PC-9 (cell line): ENCODE measurements at regions not wholly inside any gene's neighbourhood (a gene's known extent, or its start where the extent isn't known, plus 50 kb on each side); places are given as distances from the start of the nearest gene placed in this dataset.

Source experiments
- BruUV-seq: library from RNA; stranded (reverse); fragments of 400-500 nt; replicated peaks from 2 replicates; lab custom pipeline; 2021; lab: Mats Ljungman, UMichigan
- CTCF ChIA-PET: fragments of 300-600 bp; sonication (Branson Sonifier 250); formaldehyde crosslinking; loops from one replicate; lab custom pipeline; 2022; ENCODE audit warnings: antibody characterized with exemption; lab: Charles Lee
- POLR2A ChIA-PET: fragments of 300-600 bp; sonication (Branson Sonifier 250); formaldehyde crosslinking; loops from one replicate; lab custom pipeline; 2022; ENCODE audit warnings: antibody characterized with exemption; ENCODE audit not compliant: unreplicated experiment; lab: Charles Lee
- DNase-seq, 2 experiments: peaks; one replicate each; pipeline versions ENCODE4 v3.0.0 to v3.0.0-alpha.2; 2015 to 2022; ENCODE audit warnings: mixed read lengths in 1 of 2
- H2AFZ ChIP-seq: fragments of 200-600 bp; sonication (generic); 2 replicates; pipeline ENCODE4 v1.8.1; 2017; ENCODE audit warnings: antibody characterized with exemption
- H3F3A ChIP-seq: fragments of 200-600 bp; sonication (generic); 2 replicates; pipeline ENCODE4 v1.8.1; 2017; ENCODE audit warnings: antibody characterized with exemption, mild to moderate bottlenecking, low read depth; ENCODE audit not compliant: insufficient read depth
- H3K27ac ChIP-seq: fragments of 200-600 bp; sonication (generic); 2 replicates; pipeline ENCODE4 v1.6.1; 2016; ENCODE audit warnings: mixed run types
- H3K27me3 ChIP-seq: fragments of 200-600 bp; sonication (generic); 2 replicates; pipeline ENCODE4 v1.6.1; 2016; ENCODE audit warnings: low read depth, mixed run types; ENCODE audit not compliant: insufficient read depth
- H3K36me3 ChIP-seq: fragments of 200-600 bp; sonication (generic); 2 replicates; pipeline ENCODE4 v1.6.1; 2016; ENCODE audit warnings: low read depth, mixed run types
- H3K4me1 ChIP-seq: fragments of 200-600 bp; sonication (generic); replicated peaks from 2 replicates; pipeline ENCODE4 v1.6.1; 2016; ENCODE audit warnings: mixed run types; ENCODE audit not compliant: insufficient read depth
- H3K4me2 ChIP-seq: fragments of 200-600 bp; sonication (generic); 2 replicates; pipeline ENCODE4 v1.6.1; 2017; ENCODE audit warnings: mixed run types
- H3K4me3 ChIP-seq: fragments of 200-600 bp; sonication (generic); 2 replicates; pipeline ENCODE4 v1.6.1; 2016; ENCODE audit warnings: mixed run types
- H3K79me2 ChIP-seq: fragments of 200-600 bp; sonication (generic); 2 replicates; pipeline ENCODE4 v1.6.1; 2017; ENCODE audit warnings: low read depth, mixed run types
- H3K9me2 ChIP-seq: fragments of 200-600 bp; sonication (generic); 2 replicates; pipeline ENCODE4 v1.8.1; 2017; ENCODE audit warnings: mild to moderate bottlenecking; ENCODE audit not compliant: insufficient read depth
- H3K9me3 ChIP-seq: fragments of 200-600 bp; sonication (generic); 2 replicates; pipeline ENCODE4 v1.8.1; 2016; ENCODE audit warnings: low read depth; ENCODE audit not compliant: insufficient read depth
- H4K20me1 ChIP-seq: fragments of 200-600 bp; sonication (generic); 2 replicates; pipeline ENCODE4 v1.8.1; 2017; ENCODE audit not compliant: insufficient read depth
- EZH2 ChIP-seq: fragments of 200-600 bp; sonication (generic); IDR thresholded peaks from 2 replicates; pipeline ENCODE4 v1.8.0; 2017; ENCODE audit warnings: antibody characterized with exemption, low read depth
- intact Hi-C: fragments of 100-400 bp; cut with micrococcal nuclease; formaldehyde crosslinking; loops from one replicate; pipeline ENCODE4 v1.10.0; 2022; ENCODE audit not compliant: unreplicated experiment
- TF ChIP-seq, protein P1 (sequence below): fragments of 200-600 bp; sonication (generic); conservative IDR thresholded peaks from 2 replicates; pipeline ENCODE4 v1.6.1; 2017; ENCODE audit warnings: mixed run types, antibody characterized with exemption, mild to moderate bottlenecking, moderate library complexity

DNA sequence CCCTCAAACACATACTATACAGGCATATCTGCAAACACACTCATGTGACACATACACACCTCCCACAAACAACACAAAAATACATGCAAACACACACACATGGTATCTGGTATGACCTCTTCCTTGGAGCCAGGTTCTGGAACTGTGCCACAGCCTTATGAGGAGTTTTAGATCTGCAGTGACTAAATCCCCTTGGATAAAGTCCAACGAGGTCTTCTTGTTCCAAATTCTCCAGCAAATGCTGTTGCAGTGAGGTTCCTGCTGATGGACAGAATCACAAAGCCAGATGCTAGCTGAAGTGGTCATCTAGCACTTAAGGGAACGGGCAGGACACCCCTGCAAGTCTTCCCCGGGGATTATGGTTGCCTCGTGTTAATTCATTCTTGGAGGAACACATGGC, 54.5 kb upstream of the DAPL1 start:
- ChIA-PET POLR2A (no interaction called here), CTCF (no interaction called here)
- Histone ChIP-seq H3K27ac (no peak overlapping the region), H3K36me3 (no peaks in the 10 kb centered on the region), H3K4me1 (peaks cover 11% of the 10 kb centered on the region), H3K27me3 (no peaks in the 10 kb centered on the region), H3K4me3 (no peak overlapping the region), H4K20me1 (no peaks in the 10 kb centered on the region), H2AFZ (no peak overlapping the region), H3K9me3 (no peaks in the 10 kb centered on the region), H3K4me2 (no peak overlapping the region), H3K9me2 (no peaks in the 10 kb centered on the region), H3K79me2 (no peaks in the 10 kb centered on the region), H3F3A (peaks cover 3% of the 10 kb centered on the region; the same call in 1 of the 2 replicates)
- intact Hi-C loops: no loop called here
- no TSS peak for BruUV-seq
- TF ChIP-seq EZH2: no peak
- TF ChIP-seq, protein P1, sequence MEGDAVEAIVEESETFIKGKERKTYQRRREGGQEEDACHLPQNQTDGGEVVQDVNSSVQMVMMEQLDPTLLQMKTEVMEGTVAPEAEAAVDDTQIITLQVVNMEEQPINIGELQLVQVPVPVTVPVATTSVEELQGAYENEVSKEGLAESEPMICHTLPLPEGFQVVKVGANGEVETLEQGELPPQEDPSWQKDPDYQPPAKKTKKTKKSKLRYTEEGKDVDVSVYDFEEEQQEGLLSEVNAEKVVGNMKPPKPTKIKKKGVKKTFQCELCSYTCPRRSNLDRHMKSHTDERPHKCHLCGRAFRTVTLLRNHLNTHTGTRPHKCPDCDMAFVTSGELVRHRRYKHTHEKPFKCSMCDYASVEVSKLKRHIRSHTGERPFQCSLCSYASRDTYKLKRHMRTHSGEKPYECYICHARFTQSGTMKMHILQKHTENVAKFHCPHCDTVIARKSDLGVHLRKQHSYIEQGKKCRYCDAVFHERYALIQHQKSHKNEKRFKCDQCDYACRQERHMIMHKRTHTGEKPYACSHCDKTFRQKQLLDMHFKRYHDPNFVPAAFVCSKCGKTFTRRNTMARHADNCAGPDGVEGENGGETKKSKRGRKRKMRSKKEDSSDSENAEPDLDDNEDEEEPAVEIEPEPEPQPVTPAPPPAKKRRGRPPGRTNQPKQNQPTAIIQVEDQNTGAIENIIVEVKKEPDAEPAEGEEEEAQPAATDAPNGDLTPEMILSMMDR: no peak
- no peak for DNase-seq

DNA sequence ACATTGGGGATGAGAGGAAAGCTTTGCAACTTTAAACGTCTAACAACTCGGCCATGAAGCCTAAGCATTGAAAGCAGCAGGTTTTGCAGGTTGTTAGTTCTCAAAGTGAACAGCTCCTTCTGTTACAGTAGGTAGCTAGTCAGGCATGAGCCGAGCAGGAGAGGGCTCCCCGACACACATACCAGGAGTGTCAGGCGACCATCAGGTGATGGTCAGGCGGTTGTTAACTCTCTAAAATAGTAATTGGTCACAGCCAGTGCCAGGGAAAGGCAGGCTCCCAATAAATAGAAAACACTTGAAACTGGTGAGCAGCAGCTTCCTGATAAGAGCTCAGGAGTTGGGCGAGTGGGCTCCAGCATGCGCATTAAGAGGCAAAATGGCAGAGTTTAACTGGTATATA, 53.5 kb upstream of the DAPL1 start:
- no peaks in the 10 kb centered on the region for H3K9me3 ChIP-seq
- H3F3A ChIP-seq: no peaks in the 10 kb centered on the region
- no peaks in the 10 kb centered on the region for H4K20me1 ChIP-seq
- H3K27me3 ChIP-seq: no peaks in the 10 kb centered on the region
- H3K4me2 ChIP-seq: no peak overlapping the region
- ChIA-PET CTCF (no interaction called here), POLR2A (no interaction called here)
- BruUV-seq: no TSS peak
- no peaks in the 10 kb centered on the region for H3K79me2 ChIP-seq
- H2AFZ ChIP-seq: no peak overlapping the region
- H3K4me3 ChIP-seq: no peak overlapping the region
- intact Hi-C loops: no loop called here
- TF ChIP-seq EZH2: no peak
- TF ChIP-seq, protein P1: no peak
- no peak overlapping the region for H3K27ac ChIP-seq
- 0 out of 2 replicates have a peak, but pooled peaks cover under 1% of the 10 kb centered on the region for H3K4me1 ChIP-seq
- no peaks in the 10 kb centered on the region for H3K36me3 ChIP-seq
- no peak for DNase-seq
- H3K9me2 ChIP-seq: no peaks in the 10 kb centered on the region

DNA sequence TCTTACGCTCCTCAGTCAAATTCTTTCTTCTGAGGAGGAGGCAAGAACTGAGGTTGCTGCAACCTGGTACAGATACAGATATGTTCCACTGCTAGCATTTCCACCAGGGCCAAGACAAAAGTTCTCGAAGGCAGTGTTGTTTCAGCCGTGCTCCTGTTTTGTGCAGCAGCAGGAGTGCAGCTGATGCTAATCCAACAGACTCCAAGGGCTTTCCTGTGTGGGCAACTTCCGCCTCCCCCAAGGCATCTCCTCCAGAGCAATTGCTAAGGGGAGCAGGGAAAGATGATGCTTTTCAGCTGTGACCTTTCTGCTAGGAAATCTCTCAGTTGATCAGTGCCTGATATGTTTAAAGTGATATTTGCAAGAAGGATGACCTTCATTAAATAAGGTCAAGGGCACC, 52.6 kb upstream of the DAPL1 start:
- H3K79me2 ChIP-seq: no peaks in the 10 kb centered on the region
- BruUV-seq: no TSS peak
- TF ChIP-seq, protein P1: no peak
- no peak for TF ChIP-seq EZH2
- H3K4me2 ChIP-seq: no peak overlapping the region
- H3K27ac ChIP-seq: no peak overlapping the region
- no peaks in the 10 kb centered on the region for H3K27me3 ChIP-seq
- no peaks in the 10 kb centered on the region for H3K36me3 ChIP-seq
- H4K20me1 ChIP-seq: no peaks in the 10 kb centered on the region
- DNase-seq: no peak
- H3K4me3 ChIP-seq: no peak overlapping the region
- intact Hi-C loops: no loop called here
- no peaks in the 10 kb centered on the region for H3K9me3 ChIP-seq
- H3K4me1 ChIP-seq: no peaks in the 10 kb centered on the region
- POLR2A ChIA-PET: no interaction called here
- no peaks in the 10 kb centered on the region for H3F3A ChIP-seq
- H2AFZ ChIP-seq: no peak overlapping the region
- no peaks in the 10 kb centered on the region for H3K9me2 ChIP-seq
- CTCF ChIA-PET: no interaction called here
